Endodermal cell (in vitro differentiated cells): ENCODE measurements at regions not wholly inside any gene's neighbourhood (a gene's known extent, or its start where the extent isn't known, plus 50 kb on each side); places are given as distances from the start of the nearest gene placed in this dataset.

Experiments used
- DNase-seq: peaks from one replicate; pipeline ENCODE4 v3.0.0-alpha.2; 2017
- H3K27ac ChIP-seq: 2 replicates; pipeline ENCODE4 v1.5.1; 2013; ENCODE audit warnings: mild to moderate bottlenecking, low read depth, low read length, moderate library complexity
- H3K27me3 ChIP-seq: 2 replicates; pipeline ENCODE4 v1.6.1; 2013; ENCODE audit warnings: mild to moderate bottlenecking, low read length, moderate library complexity; ENCODE audit not compliant: insufficient read depth, control insufficient read depth, poor library complexity, severe bottlenecking
- H3K36me3 ChIP-seq: 2 replicates; pipeline ENCODE4 v1.7.0; 2013; ENCODE audit warnings: mild to moderate bottlenecking, low read length, moderate library complexity; ENCODE audit not compliant: control insufficient read depth, insufficient read depth
- H3K4me1 ChIP-seq: one replicate; pipeline ENCODE4 v1.7.0; 2013; ENCODE audit warnings: low read length; ENCODE audit not compliant: control insufficient read depth, insufficient read depth
- H3K4me3 ChIP-seq: 2 replicates; pipeline ENCODE4 v1.5.1; 2013; ENCODE audit warnings: mild to moderate bottlenecking, low read length, moderate library complexity
- H3K9ac ChIP-seq: 2 replicates; pipeline ENCODE4 v1.6.1; 2013; ENCODE audit warnings: mild to moderate bottlenecking, low read length, moderate library complexity; ENCODE audit not compliant: poor library complexity, severe bottlenecking; ENCODE audit errors: extremely low read depth
- H3K9me3 ChIP-seq: 2 replicates; pipeline ENCODE4 v1.6.1; 2013; ENCODE audit warnings: mild to moderate bottlenecking, low read length, moderate library complexity; ENCODE audit not compliant: control insufficient read depth
- H3K27ac Mint-ChIP-seq: 2 replicates; pipeline ENCODE4 v1.8.0; 2020; ENCODE audit warnings: mixed read lengths
- H3K27me3 Mint-ChIP-seq: 2 replicates; pipeline ENCODE4 v1.8.0; 2021; ENCODE audit warnings: mild to moderate bottlenecking, mixed read lengths; ENCODE audit not compliant: insufficient read depth
- H3K36me3 Mint-ChIP-seq: 2 replicates; pipeline ENCODE4 v1.8.0; 2020; ENCODE audit warnings: low read depth, mixed read lengths
- H3K4me1 Mint-ChIP-seq: 2 replicates; pipeline ENCODE4 v1.8.0; 2020; ENCODE audit warnings: mixed read lengths
- H3K4me3 Mint-ChIP-seq: 2 replicates; pipeline ENCODE4 v1.8.0; 2020; ENCODE audit warnings: mild to moderate bottlenecking, moderate library complexity, mixed read lengths
- H3K9me3 Mint-ChIP-seq: 2 replicates; pipeline ENCODE4 v1.8.0; 2020; ENCODE audit warnings: mild to moderate bottlenecking, mixed read lengths
- CTCF ChIP-seq: fragments of 200-600 bp; sonication (generic); conservative IDR thresholded peaks from 2 replicates; pipeline ENCODE4 v1.5.0; 2021; ENCODE audit warnings: antibody characterized with exemption, mild to moderate bottlenecking
- WGBS, 2 experiments: methylation state at CpG; one replicate each; pipeline versions ENCODE4 v1.1.5 to v1.1.7; 2013; ENCODE audit warnings: missing lambda C conversion rate in 2 of 2, mixed read lengths in 1 of 2; ENCODE audit not compliant: insufficient coverage in 1 of 2, insufficient read length in 1 of 2; 5-methylcytosine and 5-hydroxymethylcytosine counted together

- no peak for DNase-seq
- no peaks in the 10 kb centered on the region for H3K36me3 ChIP-seq
- H3K27ac ChIP-seq = no peak overlapping the region
- 92 to 100% methylated on average over 2 of the region's 2 CpGs for WGBS, 2 experiments
- no peaks in the 10 kb centered on the region for H3K4me1 ChIP-seq
- no peak overlapping the region for H3K4me3 ChIP-seq
- no peak overlapping the region for H3K4me3 Mint-ChIP-seq
- no peak for TF ChIP-seq CTCF
- H3K27ac Mint-ChIP-seq = no peak overlapping the region
- no peaks in the 10 kb centered on the region for H3K27me3 Mint-ChIP-seq
- no peaks in the 10 kb centered on the region for H3K4me1 Mint-ChIP-seq
- H3K9me3 ChIP-seq = no peaks in the 10 kb centered on the region
- no peaks in the 10 kb centered on the region for H3K27me3 ChIP-seq
- H3K9ac ChIP-seq = no peak overlapping the region
- H3K9me3 Mint-ChIP-seq = no peaks in the 10 kb centered on the region
- H3K36me3 Mint-ChIP-seq = no peaks in the 10 kb centered on the region
Measured at GRCh38 chr5:110094109-110094508, 404.4 kb downstream of the MAN2A1 start.

- H3K4me3 Mint-ChIP-seq = no peak overlapping the region
- no peaks in the 10 kb centered on the region for H3K36me3 ChIP-seq
- no peaks in the 10 kb centered on the region for H3K27me3 ChIP-seq
- no peak overlapping the region for H3K4me3 ChIP-seq
- no peak for DNase-seq
- H3K4me1 ChIP-seq = no peaks in the 10 kb centered on the region
- H3K27ac ChIP-seq = no peak overlapping the region
- H3K27ac Mint-ChIP-seq = no peak overlapping the region
- no peaks in the 10 kb centered on the region for H3K9me3 Mint-ChIP-seq
- H3K9me3 ChIP-seq = no peaks in the 10 kb centered on the region
- no peaks in the 10 kb centered on the region for H3K4me1 Mint-ChIP-seq
- no peak overlapping the region for H3K9ac ChIP-seq
- TF ChIP-seq CTCF = no peak
- H3K36me3 Mint-ChIP-seq = no peaks in the 10 kb centered on the region
- H3K27me3 Mint-ChIP-seq = no peaks in the 10 kb centered on the region
Measured at GRCh38 chr5:110094548-110094947, 404.8 kb downstream of the MAN2A1 start.

- Mint-ChIP-seq H3K9me3 (no peaks in the 10 kb centered on the region), H3K4me1 (no peaks in the 10 kb centered on the region), H3K27ac (no peak overlapping the region), H3K4me3 (no peak overlapping the region), H3K36me3 (no peaks in the 10 kb centered on the region), H3K27me3 (no peaks in the 10 kb centered on the region)
- Histone ChIP-seq H3K27ac (no peak overlapping the region), H3K9ac (no peak overlapping the region), H3K4me1 (no peaks in the 10 kb centered on the region), H3K9me3 (no peaks in the 10 kb centered on the region), H3K27me3 (no peaks in the 10 kb centered on the region), H3K36me3 (no peaks in the 10 kb centered on the region), H3K4me3 (no peak overlapping the region)
- no peak for TF ChIP-seq CTCF
- DNase-seq = no peak
- 98 to 100% methylated on average over 1 of the region's 1 CpG for WGBS, 2 experiments
Measured at GRCh38 chr5:110096419-110096818, 406.7 kb downstream of the MAN2A1 start.
